Mucosa of descending colon (tissue), 3 donors: ENCODE measurements at regions not wholly inside any gene's neighbourhood (a gene's known extent, or its start where the extent isn't known, plus 50 kb on each side); places are given as distances from the start of the nearest gene placed in this dataset.
A peak's percentile ranks its signal among the peaks of the same experiment; 100 is the strongest.
"Not testable (repeated sequence)": the region's sequence is repeated elsewhere in the genome, so short reads cannot be mapped to it uniquely, and the experiment has no call there.

Experiments used
- ATAC-seq: fragments of 200-7000 bp; cut with Tn5 transposase; one replicate; pipeline ENCODE4 v1.9.1; 2020; ENCODE audit warnings: mild to moderate bottlenecking, moderate library complexity
- DNase-seq, 3 donors: peaks; one replicate each; pipeline ENCODE4 v3.0.0-alpha.2; 2020
- H3K36me3 ChIP-seq: fragments of 200-600 bp; one replicate; pipeline ENCODE4 v1.8.0; 2021; ENCODE audit warnings: low read depth, mild to moderate bottlenecking
- H3K4me1 ChIP-seq: fragments of 200-600 bp; one replicate; pipeline ENCODE4 v1.8.0; 2021; ENCODE audit warnings: low read depth, mild to moderate bottlenecking
- H3K4me3 ChIP-seq: fragments of 200-600 bp; one replicate; pipeline ENCODE4 v1.8.0; 2021; ENCODE audit warnings: mild to moderate bottlenecking
- H3K9me3 ChIP-seq: fragments of 200-600 bp; one replicate; pipeline ENCODE4 v1.8.0; 2021; ENCODE audit warnings: mild to moderate bottlenecking
- CTCF ChIP-seq: fragments of 200-600 bp; IDR thresholded peaks from one replicate; pipeline ENCODE4 v1.8.0; 2022; ENCODE audit warnings: antibody characterized with exemption, mild to moderate bottlenecking
- intact Hi-C, 2 donors: fragments of 100-400 bp; cut with DNase I in 1 of 2; cut with micrococcal nuclease in 1 of 2; formaldehyde crosslinking; loops; one replicate each; pipeline versions ENCODE4 v1.11.0 to v1.11.1; 2022; cut with DNase I, micrococcal nuclease
- donor health status: DM: no; HTN: no; CAD: no; lungs with moderate emphysema.
- donor health status: DM: no; HTN: no; CAD: no.
- donor health status: DM: no; HTN: yes; CAD: no.

GRCh38 chr13:73808318-73808717, 325.9 kb downstream of the KLF12 start:
- no peak for ATAC-seq
- no peaks in the 10 kb centered on the region for H3K4me1 ChIP-seq
- H3K36me3 ChIP-seq, result no peaks in the 10 kb centered on the region
- no peak for DNase-seq
- TF ChIP-seq CTCF, result no peak
- intact Hi-C loops, result no loop called here
- H3K9me3 ChIP-seq, result no peaks in the 10 kb centered on the region
- no peak overlapping the region for H3K4me3 ChIP-seq

GRCh38 chr13:73805326-73805958, 328.8 kb downstream of the KLF12 start:
- H3K9me3 ChIP-seq, H3K4me3 ChIP-seq, H3K4me1 ChIP-seq, ATAC-seq, intact Hi-C loops, H3K36me3 ChIP-seq, DNase-seq: not testable (repeated sequence)

DNA sequence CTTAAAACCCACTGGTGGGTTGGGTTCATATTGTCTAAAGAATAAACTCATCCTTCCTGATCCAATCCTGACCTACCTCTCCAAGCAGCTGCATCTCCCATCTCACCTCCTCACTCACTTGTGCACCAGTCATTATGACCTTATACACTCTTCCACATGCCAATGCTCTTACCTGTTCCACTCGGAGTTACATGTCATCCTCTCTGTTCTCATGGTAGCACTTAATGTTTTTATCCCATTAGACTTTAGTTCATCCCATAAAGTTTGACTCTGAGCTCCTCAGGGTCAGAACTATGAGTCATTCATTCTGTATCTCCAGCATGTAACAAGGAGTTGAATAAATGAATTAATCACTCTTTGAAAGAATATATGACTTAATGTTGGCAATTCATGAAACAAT, 330.2 kb downstream of the KLF12 start:
- intact Hi-C loops, result no loop called here
- ATAC-seq (no peak), DNase-seq (no peak)
- Histone ChIP-seq H3K4me1 (no peaks in the 10 kb centered on the region), H3K36me3 (no peaks in the 10 kb centered on the region), H3K9me3 (no peaks in the 10 kb centered on the region), H3K4me3 (no peak overlapping the region)
- TF ChIP-seq CTCF, result no peak

DNA sequence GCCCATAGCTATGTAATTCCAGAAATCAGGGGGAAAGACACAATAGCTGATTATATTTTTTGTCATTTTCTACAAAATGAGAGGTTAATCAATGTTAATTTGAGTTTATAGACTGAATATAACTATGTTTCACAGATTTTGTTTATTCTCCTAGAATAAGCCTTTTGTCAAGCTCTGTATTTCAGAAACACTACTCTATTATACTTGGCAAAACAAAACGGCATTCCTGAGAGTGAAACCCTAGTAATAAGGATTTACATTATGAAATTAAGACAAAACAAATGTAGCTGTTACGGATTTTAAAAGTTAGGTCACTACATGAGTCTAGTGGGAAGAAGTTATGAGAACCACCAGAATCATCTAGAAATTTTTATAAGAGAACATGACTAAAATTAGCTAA, 334.2 kb downstream of the KLF12 start:
- Histone ChIP-seq H3K4me3 (no peak overlapping the region), H3K36me3 (no peaks in the 10 kb centered on the region), H3K9me3 (no peaks in the 10 kb centered on the region), H3K4me1 (no peaks in the 10 kb centered on the region)
- no peak for TF ChIP-seq CTCF
- intact Hi-C loops, result no loop called here
- DNase-seq (no peak), ATAC-seq (no peak)

DNA sequence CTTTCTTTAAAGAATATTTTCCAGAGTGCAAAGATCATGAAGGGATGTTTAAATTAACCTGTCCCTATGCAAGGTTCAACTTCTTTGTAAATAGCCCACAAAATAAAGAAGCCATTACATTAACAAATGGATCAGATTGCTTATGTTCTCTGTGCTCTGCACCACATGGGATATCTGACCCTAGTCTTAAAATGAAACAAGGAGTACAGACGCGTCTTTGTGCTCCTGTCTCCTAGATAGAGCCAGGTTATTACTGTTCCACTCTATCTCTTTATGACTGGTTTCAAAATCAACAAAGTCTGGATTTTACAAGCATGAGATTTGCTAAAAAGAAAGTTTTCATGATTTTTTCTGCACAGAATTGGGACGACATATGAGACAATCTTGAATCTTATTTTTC, 339.4 kb downstream of the KLF12 start:
- intact Hi-C loops, result no loop called here
- ATAC-seq, result peak; percentile 55
- no peaks in the 10 kb centered on the region for H3K9me3 ChIP-seq
- DNase-seq, result no peak
- no peaks in the 10 kb centered on the region for H3K36me3 ChIP-seq
- no peak for TF ChIP-seq CTCF
- H3K4me3 ChIP-seq, result no peak overlapping the region
- H3K4me1 ChIP-seq, result no peaks in the 10 kb centered on the region

DNA sequence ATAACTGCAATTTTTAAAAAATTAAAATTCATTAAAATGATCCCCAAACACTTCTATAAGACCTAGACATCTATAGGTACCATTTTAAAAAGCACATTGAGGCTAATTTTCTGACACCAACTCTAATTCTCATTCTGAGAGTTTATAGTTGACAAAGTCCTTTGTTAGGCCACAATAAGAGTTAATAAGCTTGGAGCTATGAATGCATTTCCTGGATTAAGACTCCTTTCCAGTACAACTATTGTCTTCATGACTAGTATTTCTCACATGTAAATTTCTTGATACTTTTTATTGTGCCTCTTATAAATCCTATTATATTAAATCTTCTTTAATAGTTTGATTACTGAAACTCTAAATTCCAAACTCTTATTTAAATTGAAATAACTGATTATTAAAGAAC, 340.8 kb downstream of the KLF12 start:
- H3K4me1 ChIP-seq, result no peaks in the 10 kb centered on the region
- no peaks in the 10 kb centered on the region for H3K9me3 ChIP-seq
- intact Hi-C loops, result no loop called here
- H3K36me3 ChIP-seq, result no peaks in the 10 kb centered on the region
- no peak for DNase-seq
- no peak for ATAC-seq
- no peak overlapping the region for H3K4me3 ChIP-seq
- no peak for TF ChIP-seq CTCF
